ENCODE measurements at regions not wholly inside any gene's neighbourhood (a gene's known extent, or its start where the extent isn't known, plus 50 kb on each side); places are given as distances from the start of the nearest gene placed in this dataset.

DNA sequence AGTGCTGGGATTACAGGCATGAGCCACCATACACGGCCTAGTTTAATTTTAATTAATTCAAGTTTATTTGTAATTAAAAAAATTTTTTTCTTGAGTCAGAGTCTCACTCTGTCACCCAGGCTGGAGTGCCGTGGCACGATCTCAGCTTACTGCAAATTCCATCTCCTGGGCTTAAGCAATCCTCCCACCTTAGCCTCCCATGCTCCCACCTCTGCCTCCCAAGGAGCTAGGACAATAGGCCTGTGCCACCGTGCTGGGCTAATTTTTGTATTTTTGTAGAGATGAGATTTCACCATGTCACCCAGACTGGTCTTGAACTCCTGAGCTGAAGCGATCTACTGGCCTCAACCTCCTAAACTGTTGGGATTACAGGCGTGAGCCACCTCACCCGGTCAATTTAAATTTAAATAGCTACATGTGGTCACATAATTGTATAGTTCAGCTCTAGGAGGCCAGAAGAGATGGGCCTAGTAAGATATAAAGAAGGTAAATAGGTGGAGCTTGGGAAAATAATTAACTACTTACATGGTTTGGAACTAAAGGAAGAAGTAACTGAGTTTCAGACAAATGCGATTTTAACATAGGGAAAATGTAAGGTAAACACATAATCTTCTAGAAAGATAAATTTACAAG is 220.0 kb upstream of the CITED2 start:
- DNase-seq (ENCODE audit: low read depth) = no peak

DNA sequence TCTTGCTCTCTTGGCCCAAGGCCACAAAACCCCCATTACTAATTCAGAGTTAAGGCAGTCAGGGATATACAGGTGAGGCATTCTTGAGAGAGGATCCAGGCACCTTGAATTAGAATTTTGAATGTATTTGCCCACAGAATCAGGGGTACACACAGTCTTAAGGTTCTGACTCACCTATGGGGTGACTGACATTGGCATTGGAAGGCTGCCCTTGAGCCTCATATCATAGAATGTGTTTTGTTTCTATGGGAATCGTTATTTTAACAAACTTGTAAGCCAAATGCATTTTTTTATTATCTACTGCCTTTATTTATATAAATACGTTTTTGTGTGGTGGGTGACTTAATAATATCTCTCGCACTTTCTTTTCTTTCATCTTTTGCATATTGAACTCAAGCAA is 218.6 kb upstream of the CITED2 start:
- no peak for DNase-seq (ENCODE audit: low read depth)

DNA sequence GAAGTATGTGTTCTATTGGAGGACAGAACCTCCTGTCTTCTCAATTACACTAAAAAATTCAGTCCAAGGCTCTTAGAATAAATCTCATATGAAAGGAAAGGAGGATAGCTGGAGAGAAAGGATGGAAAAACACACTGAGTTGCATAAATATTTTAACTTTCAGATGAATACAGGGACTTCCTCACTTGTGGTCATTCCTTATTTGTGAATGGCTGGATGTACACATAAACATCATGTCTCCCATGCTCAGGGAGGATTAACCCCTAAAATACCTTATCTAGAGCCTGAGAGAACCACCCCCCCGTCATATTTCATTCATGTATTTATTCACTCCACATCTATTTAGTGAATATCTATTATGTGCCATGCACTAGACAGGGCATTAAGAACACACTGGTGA is 217.6 kb upstream of the CITED2 start:
- DNase-seq (ENCODE audit: low read depth) = no peak

DNA sequence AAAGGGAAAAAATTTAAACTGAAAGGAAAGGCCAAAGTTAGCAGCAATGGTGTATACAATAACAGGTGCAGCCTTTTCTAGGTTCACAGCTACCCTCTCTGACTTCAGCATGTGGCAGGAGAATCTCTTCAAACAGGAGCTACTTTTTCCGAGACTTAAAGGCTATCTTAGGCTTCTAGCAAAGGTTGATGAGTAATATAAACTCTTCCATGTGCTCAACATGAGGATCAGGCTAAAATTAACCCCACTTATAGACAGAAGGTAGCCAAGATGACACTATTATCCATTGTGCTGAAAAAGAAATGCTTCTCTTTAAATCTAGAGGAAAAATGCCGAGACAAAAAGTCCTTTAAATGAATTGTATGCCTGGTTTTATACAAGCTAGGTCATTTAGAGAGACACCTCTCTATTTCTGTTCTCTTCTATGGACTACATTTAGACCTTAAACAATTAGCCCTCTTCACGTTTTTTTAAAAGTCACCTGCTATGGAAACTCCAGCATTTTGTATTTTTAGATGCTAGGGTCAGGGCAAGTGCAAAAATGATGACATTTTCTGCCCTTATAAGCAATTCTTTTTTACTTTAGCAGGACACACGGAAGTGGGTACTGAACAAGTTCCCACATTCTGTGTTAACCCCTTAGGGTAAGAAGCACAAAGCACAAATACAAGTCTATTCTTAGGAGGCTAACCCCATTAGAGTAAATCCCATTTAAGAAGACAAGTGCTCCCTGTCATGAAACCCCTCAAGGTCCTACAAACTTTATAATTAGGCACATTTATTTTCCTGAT is 216.8 kb upstream of the CITED2 start:
- no peak for DNase-seq (ENCODE audit: low read depth)

DNA sequence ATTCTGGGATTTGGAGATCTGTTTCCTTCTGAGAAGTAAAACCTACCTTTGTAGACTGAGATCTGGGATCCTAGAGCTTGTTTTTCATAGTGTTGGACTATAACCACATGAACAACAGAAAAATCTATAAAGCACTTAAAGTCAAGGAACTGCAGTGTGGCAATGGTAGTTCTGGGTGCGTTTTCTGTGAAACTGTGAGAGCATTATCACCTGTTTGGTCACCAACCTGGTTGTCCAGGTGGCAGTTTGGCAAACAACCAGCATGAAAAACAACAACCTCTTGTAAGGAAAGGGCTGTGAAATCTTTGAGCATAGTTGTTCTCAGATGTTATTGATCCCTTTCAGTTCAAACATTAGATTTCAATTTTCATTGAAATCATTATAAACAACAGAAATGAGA is 215.8 kb upstream of the CITED2 start:
- DNase-seq (ENCODE audit: low read depth) = no peak

DNA sequence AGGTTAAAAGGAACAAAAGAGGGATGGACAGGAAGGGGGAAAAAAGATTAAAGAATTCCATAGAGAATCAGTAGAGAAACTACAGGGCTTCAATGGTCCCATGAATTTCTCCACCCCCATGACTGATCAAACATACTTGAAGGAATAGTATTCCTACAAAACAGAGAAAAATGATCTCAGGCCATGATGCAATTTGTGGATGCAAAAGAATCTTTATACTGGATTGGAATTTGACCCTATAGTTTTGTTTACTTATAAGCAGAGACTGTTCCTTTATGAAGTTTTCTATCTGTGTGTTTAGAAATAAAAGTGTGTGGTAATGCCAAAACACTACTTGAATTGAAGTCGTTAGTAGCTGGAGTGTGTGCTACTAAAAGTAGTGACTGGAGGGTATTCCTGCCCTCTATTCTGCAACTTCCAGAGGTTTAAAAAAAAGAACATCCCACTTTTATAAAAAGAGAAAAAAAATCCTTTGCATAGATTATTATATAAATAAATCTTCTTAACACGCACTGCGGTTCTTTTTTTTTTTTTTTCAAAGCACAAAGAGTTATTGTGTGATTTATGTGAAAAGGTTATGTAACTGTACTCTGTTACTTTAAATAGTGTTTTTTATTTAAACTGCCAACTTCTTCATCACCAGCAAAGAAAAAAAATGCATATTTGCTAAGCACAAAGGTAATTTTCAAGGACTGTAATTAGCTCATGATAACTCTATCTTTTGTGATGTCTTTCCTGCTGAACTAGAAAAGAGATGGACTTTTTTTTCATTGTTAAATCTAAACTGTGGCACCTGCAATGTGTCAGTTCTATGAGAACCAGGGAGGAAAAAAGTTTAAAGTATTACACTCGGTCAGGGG is 214.5 kb upstream of the CITED2 start:
- DNase-seq (ENCODE audit: low read depth) = no peak

DNA sequence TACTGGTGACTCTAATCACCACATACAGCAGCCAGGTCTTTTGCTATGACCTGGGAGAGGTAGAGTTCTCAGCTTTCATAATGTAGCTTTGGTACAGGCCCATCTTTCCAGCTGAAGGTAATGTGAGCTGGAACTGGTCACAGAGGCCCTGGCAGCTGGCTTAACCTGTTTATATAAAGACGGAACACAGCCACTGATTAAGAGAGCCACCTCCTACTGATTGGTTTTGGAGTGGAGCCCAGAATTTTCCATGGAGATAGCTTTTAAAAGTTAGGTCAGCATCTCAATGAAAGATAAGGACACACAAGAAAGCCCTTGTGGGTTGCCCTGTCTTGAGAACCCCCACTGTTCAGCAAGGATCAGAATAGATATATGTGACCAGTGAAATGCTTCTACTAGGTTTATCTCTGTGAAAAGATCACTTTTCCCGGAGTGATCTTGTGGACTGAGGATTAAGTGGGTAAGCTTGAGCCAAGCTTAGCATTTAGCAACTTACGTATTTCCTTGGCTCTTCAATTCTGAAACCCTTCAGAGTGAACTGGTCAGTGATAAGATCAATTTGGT is 213.7 kb upstream of the CITED2 start:
- no peak for DNase-seq (ENCODE audit: low read depth)

DNA sequence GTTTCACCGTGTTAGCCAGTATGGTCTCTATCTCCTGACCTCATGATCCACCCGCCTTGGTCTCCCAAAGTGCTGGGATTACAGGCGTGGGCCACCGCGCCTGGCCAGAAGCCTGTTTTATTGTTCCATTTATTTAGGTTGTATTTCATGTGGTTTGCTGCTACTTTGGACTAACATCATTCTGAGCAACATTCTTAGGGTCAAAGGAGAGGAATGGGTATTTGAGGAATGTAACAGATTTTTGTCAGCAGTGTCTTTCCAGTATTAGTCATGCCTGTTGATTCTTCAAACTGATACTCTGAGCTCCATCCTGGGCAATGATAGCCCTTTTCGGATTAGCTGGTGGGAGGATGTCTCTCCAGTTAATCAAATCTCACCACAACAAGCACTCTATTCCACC is 213.0 kb upstream of the CITED2 start:
- no peak for DNase-seq (ENCODE audit: low read depth)

DNA sequence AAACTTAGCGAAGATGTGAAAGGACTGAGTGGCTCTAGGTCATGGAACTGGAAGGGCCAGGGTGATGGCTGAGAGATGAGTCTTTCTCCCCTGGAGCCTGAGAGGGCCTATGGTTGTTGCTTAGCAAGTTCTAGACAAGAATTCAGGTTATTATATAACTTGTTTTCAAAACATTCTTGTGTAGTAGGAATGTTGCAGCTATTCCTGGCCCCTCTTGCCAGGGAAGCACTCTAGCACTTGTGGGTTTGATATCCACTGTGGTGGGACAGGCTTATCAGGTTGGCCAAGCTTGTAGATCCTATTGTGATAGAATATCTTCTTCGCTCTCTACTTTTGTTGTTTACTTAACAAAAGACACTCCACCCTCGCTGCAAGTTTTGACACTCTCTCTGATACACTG is 211.8 kb upstream of the CITED2 start:
- DNase-seq (ENCODE audit: low read depth) = no peak

DNA sequence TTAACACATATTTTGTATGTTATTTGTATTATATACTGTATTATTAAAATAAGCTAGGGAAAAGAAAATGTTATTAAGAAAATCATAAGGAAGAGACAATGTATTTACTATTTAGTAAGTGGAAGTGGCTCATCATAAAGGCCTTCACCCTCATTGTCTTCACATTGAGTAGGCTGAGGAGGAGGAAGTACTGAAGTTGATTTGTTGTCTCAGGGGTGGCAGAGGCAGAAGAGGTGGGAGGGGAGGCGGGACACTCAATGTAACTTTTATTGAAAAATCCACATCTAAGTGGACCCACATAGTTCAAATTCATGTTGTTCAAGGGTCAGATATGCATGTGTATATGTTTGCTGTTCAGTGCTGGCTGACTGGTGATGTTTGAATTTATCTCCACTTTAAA is 210.2 kb upstream of the CITED2 start:
- DNase-seq (ENCODE audit: low read depth) = no peak

DNA sequence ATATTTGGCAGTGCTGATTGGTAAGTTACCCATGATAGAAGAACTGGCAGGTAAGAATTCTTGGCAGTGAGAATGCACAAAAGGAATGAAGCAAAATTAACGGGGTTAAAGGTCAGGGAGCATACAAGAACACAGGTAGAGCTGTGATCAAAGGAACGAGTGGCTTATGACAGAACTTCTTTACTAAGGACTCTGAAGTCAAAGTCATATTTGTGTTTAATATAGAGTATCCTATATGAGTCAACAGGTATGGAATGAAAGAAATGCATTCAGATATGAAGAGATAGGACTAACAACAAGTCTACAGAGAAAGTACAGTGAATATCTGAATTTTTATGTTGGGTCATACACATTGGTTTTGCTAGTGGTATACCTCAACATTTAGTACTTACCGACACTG is 209.0 kb upstream of the CITED2 start:
- DNase-seq (ENCODE audit: low read depth) = no peak

DNA sequence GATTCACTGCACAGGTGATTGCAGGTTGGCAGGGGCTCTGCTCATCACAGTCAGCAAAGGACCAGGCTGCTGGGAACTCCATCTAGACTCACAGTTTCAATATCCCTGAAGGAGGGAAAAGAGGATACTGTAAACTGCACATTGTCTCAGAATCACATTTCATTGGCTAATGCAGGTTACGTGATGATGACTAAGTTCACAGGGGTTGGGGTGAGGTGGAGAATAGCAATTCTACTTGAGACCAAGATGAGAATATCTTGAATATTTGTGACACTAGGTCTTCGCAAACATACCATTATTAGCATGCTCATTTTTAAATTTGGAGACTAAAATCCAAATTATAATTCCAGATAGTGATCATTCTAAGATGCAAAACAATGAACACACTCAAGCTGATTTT is 208.5 kb upstream of the CITED2 start:
- DNase-seq (ENCODE audit: low read depth) = no peak

DNA sequence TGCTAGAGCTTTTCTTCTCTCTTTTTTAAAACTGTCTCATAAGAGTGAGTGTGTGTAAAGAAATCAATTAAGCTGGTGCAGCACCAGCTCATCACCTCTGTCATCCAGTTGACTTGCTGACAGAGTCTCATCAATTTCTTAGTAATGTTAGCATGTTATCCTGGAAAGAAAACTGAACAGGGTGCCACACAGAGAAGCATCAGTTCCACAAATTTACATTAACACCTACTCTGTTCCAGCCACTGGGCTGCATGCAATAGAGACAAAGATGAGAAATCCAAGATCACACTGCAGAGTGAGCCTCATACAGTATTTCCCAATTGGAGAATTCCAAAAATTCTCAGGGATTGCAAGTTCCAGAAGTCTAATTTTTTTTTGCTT is 207.0 kb upstream of the CITED2 start:
- DNase-seq (ENCODE audit: low read depth) = no peak

DNA sequence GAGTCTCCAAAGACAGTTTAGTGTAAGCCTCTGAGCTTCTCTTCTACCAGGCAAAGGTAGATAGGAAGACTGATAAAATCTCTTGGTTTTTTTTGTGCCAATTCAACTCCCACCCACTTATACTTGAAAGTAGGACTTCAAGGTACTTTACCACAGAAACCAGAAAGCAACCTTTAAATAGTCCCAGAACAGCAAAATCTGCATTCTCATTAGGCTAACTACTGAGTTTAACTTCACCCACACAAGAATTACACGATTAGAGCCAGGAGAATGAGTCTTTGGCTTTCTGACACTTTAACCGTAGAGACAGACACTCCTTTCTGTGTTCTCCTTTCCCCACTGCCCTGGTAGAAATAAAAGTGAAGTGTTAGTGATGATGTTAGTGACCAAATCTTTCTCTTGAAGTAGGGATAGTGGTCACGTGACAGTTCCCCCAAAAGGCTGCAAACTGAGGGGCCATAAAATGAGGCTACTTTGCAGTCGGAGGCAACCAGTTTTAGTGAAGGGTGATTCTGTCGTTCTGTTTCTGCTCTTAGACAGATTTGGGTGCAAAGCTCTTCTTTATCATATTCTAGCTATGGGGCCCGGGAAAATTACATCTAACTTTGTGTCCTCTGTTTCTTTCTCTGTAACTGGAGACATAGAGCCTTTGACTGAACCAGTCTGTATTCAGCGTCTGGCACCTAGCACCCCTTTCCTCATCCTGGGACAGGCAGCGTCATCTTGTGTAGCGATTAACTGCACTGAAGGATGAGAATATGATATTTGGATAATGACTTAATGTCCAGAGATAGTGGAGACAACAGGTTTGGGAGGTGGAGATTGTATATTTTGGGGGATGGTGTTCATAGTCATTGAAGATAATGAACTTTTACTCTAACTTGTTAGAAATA is 206.4 kb upstream of the CITED2 start:
- DNase-seq (ENCODE audit: low read depth) = no peak

DNA sequence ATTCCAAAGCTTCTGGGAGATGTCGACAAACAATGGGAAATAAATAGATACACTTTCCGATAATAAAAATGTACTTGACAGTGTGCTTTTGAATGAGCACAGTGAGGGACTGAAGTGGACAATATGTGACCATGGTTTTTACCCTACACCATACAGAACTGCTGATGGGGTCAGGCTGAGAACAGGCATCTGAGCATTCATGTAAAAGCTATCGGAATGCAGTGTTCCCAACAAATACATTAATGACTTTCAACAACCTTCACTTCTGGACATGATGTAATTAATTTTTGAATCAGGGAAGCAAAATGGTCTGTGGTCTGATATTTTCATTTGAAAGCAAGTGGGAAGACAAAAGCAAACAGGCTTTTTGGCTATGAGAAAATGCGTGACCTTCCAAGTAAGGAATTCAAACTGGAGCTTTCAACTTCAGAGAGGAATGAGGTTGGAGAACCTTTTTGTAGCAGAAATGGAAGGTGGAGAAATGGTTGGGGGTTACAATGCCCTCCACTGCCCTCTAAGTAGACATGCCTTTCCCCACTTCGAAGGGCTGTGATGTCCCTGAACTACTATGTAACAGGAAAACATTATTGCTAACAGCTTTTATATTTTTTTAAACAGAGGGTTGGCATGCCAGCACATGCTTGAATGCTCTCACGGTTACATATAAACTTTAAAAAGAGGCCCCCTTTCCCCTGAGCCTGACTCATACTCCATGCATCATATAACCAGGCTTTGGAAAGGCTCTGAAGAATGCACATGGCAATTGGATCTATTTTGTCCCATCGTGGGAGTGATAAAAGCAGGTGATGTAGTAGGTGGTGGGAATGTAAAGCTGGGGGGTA is 203.5 kb upstream of the CITED2 start:
- DNase-seq (ENCODE audit: low read depth) = no peak

DNA sequence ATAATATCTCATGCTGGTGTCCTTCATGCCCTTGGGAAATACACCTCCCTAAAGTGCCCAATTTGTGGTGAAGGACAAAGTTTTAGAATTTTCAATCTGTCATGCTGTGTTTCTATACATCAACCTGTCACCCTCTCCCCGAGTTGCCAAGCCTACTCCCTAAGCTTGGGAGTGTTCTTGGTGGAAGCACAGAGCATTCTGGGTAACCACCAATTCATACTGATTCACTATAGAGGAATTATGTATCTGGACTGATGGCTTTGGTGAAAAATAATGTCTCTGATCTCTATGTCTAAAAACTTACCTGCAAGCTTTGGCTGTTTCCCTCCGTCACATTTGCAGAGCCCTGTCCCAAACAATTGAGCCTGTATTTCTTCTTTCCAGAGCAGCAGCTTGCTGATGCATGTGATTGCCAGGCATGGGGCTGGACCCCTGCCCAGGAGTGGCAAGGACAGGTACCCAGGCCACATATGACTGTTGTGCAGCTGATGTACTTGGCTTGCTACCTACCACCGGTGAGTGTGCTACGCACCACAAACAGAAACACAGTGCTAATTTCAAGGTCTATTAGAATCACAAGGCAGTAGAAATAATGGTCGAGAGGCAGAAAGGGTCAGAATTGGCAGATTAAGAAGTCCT is 202.8 kb upstream of the CITED2 start:
- DNase-seq (ENCODE audit: low read depth) = no peak

DNA sequence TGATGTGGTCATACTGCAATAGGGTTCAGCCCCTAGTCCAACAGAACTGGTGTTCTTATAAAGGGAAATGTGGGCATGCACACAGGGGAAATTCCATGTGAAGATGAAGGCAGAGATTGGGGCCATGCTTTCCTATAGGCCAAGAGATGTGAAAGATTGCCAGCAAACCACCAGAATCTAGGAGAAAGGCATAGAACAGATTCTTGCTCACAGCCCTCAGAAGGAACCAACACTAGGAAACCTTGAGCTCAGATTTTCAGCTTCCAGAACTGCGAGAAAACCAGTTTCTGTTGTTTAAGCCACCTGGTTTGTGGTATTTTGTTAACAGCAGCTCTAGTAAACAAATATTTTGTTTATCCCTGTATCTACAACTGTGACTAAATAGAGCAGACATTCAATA is 197.6 kb upstream of the CITED2 start:
- DNase-seq (ENCODE audit: low read depth) = no peak

DNA sequence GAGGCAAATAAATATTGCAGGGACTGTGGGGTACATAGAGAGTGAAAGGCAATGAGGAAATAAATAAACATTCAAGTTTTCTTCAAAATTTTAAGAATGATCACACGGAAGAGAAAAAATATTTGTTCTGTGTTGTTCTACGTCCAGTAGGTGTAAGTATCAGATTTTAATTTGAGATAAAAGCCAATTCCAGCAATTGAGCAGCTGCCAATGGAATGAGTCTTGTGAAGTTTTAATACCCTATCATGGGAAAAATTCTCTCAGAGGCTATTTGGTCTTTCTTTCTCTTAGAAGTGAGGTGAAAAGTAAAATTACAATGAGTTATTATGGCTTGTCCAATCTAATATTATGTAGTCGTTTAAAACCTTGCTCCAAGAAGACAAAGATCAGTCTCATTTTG is 195.7 kb upstream of the CITED2 start:
- DNase-seq (ENCODE audit: low read depth) = no peak

DNA sequence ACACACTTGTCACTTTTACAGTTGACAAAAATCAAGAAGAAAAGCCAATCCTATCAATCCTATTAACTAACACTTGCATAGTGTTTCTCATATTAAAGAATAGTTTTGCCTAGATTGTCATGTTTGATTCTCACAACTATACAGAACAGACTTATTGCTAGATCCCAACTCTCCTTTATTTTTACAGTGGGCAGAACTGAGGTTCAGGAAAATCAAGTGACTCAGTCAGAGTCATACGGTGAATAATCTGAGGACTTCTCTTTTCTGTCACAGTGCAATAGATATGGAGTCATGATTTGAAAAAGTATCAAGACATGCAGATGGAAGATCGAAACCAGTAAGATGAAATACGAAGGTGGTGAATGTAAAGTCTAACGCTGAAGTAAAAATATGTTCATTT is 195.1 kb upstream of the CITED2 start:
- DNase-seq (ENCODE audit: low read depth) = no peak

DNA sequence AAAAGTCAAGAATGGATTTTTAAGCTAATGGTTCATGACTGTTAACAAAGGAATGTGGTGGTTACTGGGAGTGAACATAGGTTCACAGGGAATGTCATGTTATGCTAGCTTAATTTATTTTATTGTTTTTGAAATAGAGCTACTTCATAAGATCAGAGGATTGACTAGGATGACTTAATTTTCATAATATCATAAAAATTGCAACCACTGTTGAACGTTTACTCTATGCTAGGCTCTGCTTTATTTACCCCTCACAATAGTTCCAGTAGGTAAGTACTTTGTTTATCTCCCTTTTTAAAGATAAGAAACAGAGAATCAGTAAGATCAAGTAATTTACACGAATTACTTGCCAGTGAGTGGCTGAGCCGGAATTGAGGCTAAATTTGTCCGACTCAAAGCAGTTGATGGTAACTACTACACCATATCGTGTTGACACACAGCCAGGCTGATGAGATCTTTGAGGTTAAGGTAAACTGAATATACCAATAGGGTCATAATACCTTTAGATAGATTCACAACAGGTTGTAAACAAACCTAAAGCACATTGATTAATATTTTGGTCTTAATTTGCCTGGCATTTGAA is 194.6 kb upstream of the CITED2 start:
- no peak for DNase-seq (ENCODE audit: low read depth)

All from T-helper 22 cell (primary cell).